CD4-positive, alpha-beta T cell (primary cell): ENCODE measurements at regions not wholly inside any gene's neighbourhood (a gene's known extent, or its start where the extent isn't known, plus 50 kb on each side); places are given as distances from the start of the nearest gene placed in this dataset.

Experiments
- ATAC-seq: fragments of 200-7000 bp; cut with Tn5 transposase; one replicate; pipeline ENCODE4 v1.10.0; 2022; ENCODE audit warnings: mild to moderate bottlenecking; ENCODE audit not compliant: poor library complexity
- CTCF ChIA-PET: fragments of 350-600 bp; sonication (Branson Sonifier 250); formaldehyde crosslinking; loops from one replicate; lab custom pipeline; 2021; ENCODE audit warnings: antibody characterized with exemption, inconsistent platforms; lab: Charles Lee
- POLR2A ChIA-PET: fragments of 350-600 bp; sonication (Branson Sonifier 250); formaldehyde crosslinking; loops from one replicate; lab custom pipeline; 2021; ENCODE audit warnings: antibody characterized with exemption, inconsistent platforms; lab: Charles Lee
- DNase-seq, 14 experiments: peaks; one replicate each; pipeline ENCODE4 v3.0.0-alpha.2; 2013 to 2020; ENCODE audit warnings: mixed read lengths in 2 of 14
- H3K27ac ChIP-seq, 2 donors: one replicate each; pipeline versions ENCODE4 v1.5.1 to v1.7.0; 2013; ENCODE audit warnings: low read length in 2 of 2, low read depth in 1 of 2, mild to moderate bottlenecking in 1 of 2
- H3K27me3 ChIP-seq, 2 experiments: 1 replicate in 1 of 2; 2 replicates in 1 of 2; pipeline versions ENCODE4 v1.6.1 to v1.7.0; 2013; ENCODE audit warnings: low read length in 2 of 2, control low read depth in 1 of 2, mild to moderate bottlenecking in 1 of 2, moderate library complexity in 1 of 2; ENCODE audit not compliant: insufficient read depth in 2 of 2, control insufficient read depth in 1 of 2
- H3K36me3 ChIP-seq: one replicate; pipeline ENCODE4 v1.6.1; 2013; ENCODE audit warnings: low read length, control low read depth; ENCODE audit not compliant: insufficient read depth
- H3K4me1 ChIP-seq: one replicate; pipeline ENCODE4 v1.6.1; 2013; ENCODE audit warnings: low read length, control low read depth; ENCODE audit not compliant: insufficient read depth
- H3K4me3 ChIP-seq: one replicate; pipeline ENCODE4 v1.5.1; 2013; ENCODE audit warnings: mild to moderate bottlenecking, low read length, moderate library complexity
- H3K9me3 ChIP-seq, 2 experiments: 1 replicate in 1 of 2; 2 replicates in 1 of 2; pipeline versions ENCODE4 v1.6.1 to v1.7.0; 2013; ENCODE audit warnings: low read length in 2 of 2, mild to moderate bottlenecking in 2 of 2, control low read depth in 1 of 2, moderate library complexity in 1 of 2; ENCODE audit not compliant: control insufficient read depth in 1 of 2, insufficient read depth in 1 of 2
- H3K27ac Mint-ChIP-seq: one replicate; pipeline ENCODE4 v1.8.0; 2020; ENCODE audit warnings: mixed read lengths
- H3K27me3 Mint-ChIP-seq: one replicate; pipeline ENCODE4 v1.8.0; 2021; ENCODE audit warnings: mixed read lengths
- H3K36me3 Mint-ChIP-seq: one replicate; pipeline ENCODE4 v1.8.0; 2021; ENCODE audit warnings: low read depth, mixed read lengths
- H3K4me1 Mint-ChIP-seq: one replicate; pipeline ENCODE4 v1.8.0; 2021; ENCODE audit warnings: low read depth, mixed read lengths
- H3K4me3 Mint-ChIP-seq: one replicate; pipeline ENCODE4 v1.8.0; 2020; ENCODE audit warnings: mild to moderate bottlenecking, mixed read lengths
- H3K9me3 Mint-ChIP-seq: one replicate; pipeline ENCODE4 v1.8.0; 2020; ENCODE audit warnings: mixed read lengths
- intact Hi-C, 2 experiments: fragments of 100-400 bp; cut with DNase I in 1 of 2; cut with micrococcal nuclease in 1 of 2; formaldehyde crosslinking; loops; one replicate each; pipeline versions ENCODE4 v1.15.1 to v1.9.0; 2023 to 2025; cut with DNase I, micrococcal nuclease
- TF ChIP-seq, protein P1 (sequence below): fragments of 200-600 bp; IDR thresholded peaks from one replicate; pipeline ENCODE4 v1.8.0; 2022; ENCODE audit warnings: antibody characterized with exemption, mild to moderate bottlenecking

DNA sequence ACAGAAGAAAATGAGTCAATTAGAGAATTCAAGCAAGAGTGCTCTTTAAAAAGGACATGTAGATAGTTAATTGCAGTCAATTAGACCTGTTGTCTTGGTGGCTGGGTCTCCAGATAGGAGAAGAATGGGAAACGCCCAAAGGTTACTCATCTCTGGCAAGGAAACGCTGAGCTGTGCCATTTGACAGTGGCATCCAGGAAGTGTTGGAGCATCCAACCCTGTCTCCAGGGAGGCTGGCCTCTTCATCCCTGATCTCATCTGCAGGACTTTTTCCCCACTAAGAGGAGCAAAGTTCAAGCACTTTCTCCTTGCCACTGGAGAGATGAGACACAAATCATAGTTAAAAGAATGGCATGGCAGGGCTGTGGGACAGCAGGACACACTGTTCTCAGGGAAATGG is 111.7 kb upstream of the MSX2 start:
- intact Hi-C loops: no loop called here
- CTCF ChIA-PET: no interaction called here
- Mint-ChIP-seq H3K36me3 (no peaks in the 10 kb centered on the region), H3K27ac (no peak overlapping the region), H3K4me3 (no peak overlapping the region), H3K27me3 (peaks cover 28% of the 10 kb centered on the region), H3K9me3 (peaks cover 1% of the 10 kb centered on the region), H3K4me1 (no peaks in the 10 kb centered on the region)
- H3K27me3 ChIP-seq: peaks cover 0 to 8% of the 10 kb centered on the region in 2 experiments
- no peaks in the 10 kb centered on the region for H3K36me3 ChIP-seq
- H3K4me3 ChIP-seq: no peak overlapping the region
- no peak overlapping the region for H3K27ac ChIP-seq
- ATAC-seq: no peak
- TF ChIP-seq, protein P1, sequence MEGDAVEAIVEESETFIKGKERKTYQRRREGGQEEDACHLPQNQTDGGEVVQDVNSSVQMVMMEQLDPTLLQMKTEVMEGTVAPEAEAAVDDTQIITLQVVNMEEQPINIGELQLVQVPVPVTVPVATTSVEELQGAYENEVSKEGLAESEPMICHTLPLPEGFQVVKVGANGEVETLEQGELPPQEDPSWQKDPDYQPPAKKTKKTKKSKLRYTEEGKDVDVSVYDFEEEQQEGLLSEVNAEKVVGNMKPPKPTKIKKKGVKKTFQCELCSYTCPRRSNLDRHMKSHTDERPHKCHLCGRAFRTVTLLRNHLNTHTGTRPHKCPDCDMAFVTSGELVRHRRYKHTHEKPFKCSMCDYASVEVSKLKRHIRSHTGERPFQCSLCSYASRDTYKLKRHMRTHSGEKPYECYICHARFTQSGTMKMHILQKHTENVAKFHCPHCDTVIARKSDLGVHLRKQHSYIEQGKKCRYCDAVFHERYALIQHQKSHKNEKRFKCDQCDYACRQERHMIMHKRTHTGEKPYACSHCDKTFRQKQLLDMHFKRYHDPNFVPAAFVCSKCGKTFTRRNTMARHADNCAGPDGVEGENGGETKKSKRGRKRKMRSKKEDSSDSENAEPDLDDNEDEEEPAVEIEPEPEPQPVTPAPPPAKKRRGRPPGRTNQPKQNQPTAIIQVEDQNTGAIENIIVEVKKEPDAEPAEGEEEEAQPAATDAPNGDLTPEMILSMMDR: no peak
- DNase-seq: no peak
- H3K4me1 ChIP-seq: no peaks in the 10 kb centered on the region
- peaks cover 0 to 20% of the 10 kb centered on the region in 2 experiments for H3K9me3 ChIP-seq
- POLR2A ChIA-PET: no interaction called here

- H3K4me3 Mint-ChIP-seq: no peak overlapping the region
- peaks cover 1% of the 10 kb centered on the region for H3K9me3 Mint-ChIP-seq
- peaks cover 32% of the 10 kb centered on the region for H3K27me3 Mint-ChIP-seq
- H3K36me3 ChIP-seq: no peaks in the 10 kb centered on the region
- H3K27ac ChIP-seq: no peak overlapping the region
- no peaks in the 10 kb centered on the region for H3K4me1 ChIP-seq
- H3K4me1 Mint-ChIP-seq: no peaks in the 10 kb centered on the region
- H3K9me3 ChIP-seq: peaks cover 0 to 12% of the 10 kb centered on the region in 2 experiments
- CTCF ChIA-PET: no interaction called here
- no peaks in the 10 kb centered on the region for H3K36me3 Mint-ChIP-seq
- intact Hi-C loops: no loop called here
- DNase-seq: no peak
- no peak overlapping the region for H3K27ac Mint-ChIP-seq
- POLR2A ChIA-PET: no interaction called here
- no peak for ATAC-seq
- no peak overlapping the region for H3K4me3 ChIP-seq
- H3K27me3 ChIP-seq: peaks cover 0 to 6% of the 10 kb centered on the region in 2 experiments
- TF ChIP-seq, protein P1: no peak
Observed at GRCh38 chr5:174614500-174615135, 109.8 kb upstream of the MSX2 start.

GRCh38 chr5:174616036-174616435 is 108.3 kb upstream of the MSX2 start:
- intact Hi-C loops: no loop called here
- H3K27ac ChIP-seq: no peak overlapping the region
- H3K36me3 Mint-ChIP-seq: no peaks in the 10 kb centered on the region
- CTCF ChIA-PET: interaction anchor here (1.1 kb wide), 1 partner anchor 18 kb away, joined by 3 read pairs; no protein-coding TSS in a partner anchor
- TF ChIP-seq, protein P1: no peak
- H3K27ac Mint-ChIP-seq: no peak overlapping the region
- peaks cover 1% of the 10 kb centered on the region for H3K9me3 Mint-ChIP-seq
- no peaks in the 10 kb centered on the region for H3K36me3 ChIP-seq
- H3K4me1 ChIP-seq: no peaks in the 10 kb centered on the region
- no peak for DNase-seq
- H3K4me3 Mint-ChIP-seq: no peak overlapping the region
- H3K27me3 Mint-ChIP-seq: peaks cover 30% of the 10 kb centered on the region
- no peak overlapping the region for H3K4me3 ChIP-seq
- no peak for ATAC-seq
- peaks cover 0 to 12% of the 10 kb centered on the region in 2 experiments for H3K9me3 ChIP-seq
- POLR2A ChIA-PET: no interaction called here
- peaks cover 0 to 5% of the 10 kb centered on the region in 2 experiments for H3K27me3 ChIP-seq
- no peaks in the 10 kb centered on the region for H3K4me1 Mint-ChIP-seq
